Stimulated activated CD8-positive, alpha-beta memory T cell treated with anti-CD3 and anti-CD28 coated beads, Interleukin-7, amount 100 ng/mL, for 1 hour (primary cell): ENCODE measurements at regions not wholly inside any gene's neighbourhood (a gene's known extent, or its start where the extent isn't known, plus 50 kb on each side); places are given as distances from the start of the nearest gene placed in this dataset.
"Not testable (repeated sequence)": the region's sequence is repeated elsewhere in the genome, so short reads cannot be mapped to it uniquely, and the experiment has no call there.

Experiments
- DNase-seq, 2 donors: peaks; one replicate each; pipeline ENCODE4 v3.0.0-alpha.2; 2020; ENCODE audit warnings: low read depth in 2 of 2

GRCh38 chr13:24995225-24995804 is 100.6 kb upstream of the PABPC3 start:
- peak; percentile 8 to 13 for DNase-seq

GRCh38 chr13:24997367-24997967 is 98.5 kb upstream of the PABPC3 start:
- DNase-seq = no peak

GRCh38 chr13:24998433-24998832 is 97.5 kb upstream of the PABPC3 start:
- no peak for DNase-seq

- no peak for DNase-seq
Observed at GRCh38 chr13:25001476-25002206, 94.3 kb upstream of the PABPC3 start.

GRCh38 chr13:25002311-25002710 is 93.6 kb upstream of the PABPC3 start:
- not testable (repeated sequence) for DNase-seq

GRCh38 chr13:25004489-25004888 is 91.4 kb upstream of the PABPC3 start:
- not testable (repeated sequence) for DNase-seq

GRCh38 chr13:25005050-25005497 is 90.9 kb upstream of the PABPC3 start:
- not testable (repeated sequence) for DNase-seq

- DNase-seq = not testable (repeated sequence)
Observed at GRCh38 chr13:25007389-25007788, 88.5 kb upstream of the PABPC3 start.

GRCh38 chr13:25014398-25014973 is 81.5 kb upstream of the PABPC3 start:
- DNase-seq = not testable (repeated sequence)

GRCh38 chr13:25017176-25017575 is 78.8 kb upstream of the PABPC3 start:
- not testable (repeated sequence) for DNase-seq

GRCh38 chr13:25017808-25018728 is 77.9 kb upstream of the PABPC3 start:
- DNase-seq = not testable (repeated sequence)

GRCh38 chr13:25018729-25019115 is 77.2 kb upstream of the PABPC3 start:
- DNase-seq = no peak

- not testable (repeated sequence) for DNase-seq
Observed at GRCh38 chr13:25019741-25020140, 76.2 kb upstream of the PABPC3 start.

- DNase-seq = no peak
Observed at GRCh38 chr13:25024175-25024574, 71.8 kb upstream of the PABPC3 start.

GRCh38 chr13:25032160-25032559 is 63.8 kb upstream of the PABPC3 start:
- no peak for DNase-seq

GRCh38 chr13:25034173-25034572 is 61.8 kb upstream of the PABPC3 start:
- no peak for DNase-seq

- peak in 1 of 2 donors; percentile 12 for DNase-seq
Observed at GRCh38 chr13:25037057-25037813, 58.7 kb upstream of the PABPC3 start.

GRCh38 chr13:25042151-25042865 is 53.6 kb upstream of the PABPC3 start:
- no peak for DNase-seq

GRCh38 chr13:25044071-25044470 is 51.9 kb upstream of the PABPC3 start:
- no peak for DNase-seq
